GM21786 (cell line): ENCODE measurements at regions not wholly inside any gene's neighbourhood (a gene's known extent, or its start where the extent isn't known, plus 50 kb on each side); places are given as distances from the start of the nearest gene placed in this dataset.

Source experiments
- ATAC-seq: cut with Tn5 transposase; IDR thresholded peaks from one replicate; pipeline ENCODE4 v1.9.1; 2021; ENCODE audit not compliant: unreplicated experiment

- ATAC-seq: no peak
Measured at GRCh38 chr15:47177177-47177576, 540.1 kb upstream of the SEMA6D start.

GRCh38 chr15:47179988-47180387 is 537.3 kb upstream of the SEMA6D start:
- ATAC-seq: no peak

- no peak for ATAC-seq
Measured at GRCh38 chr15:47182818-47183217, 534.5 kb upstream of the SEMA6D start.

GRCh38 chr15:47184003-47184907 is 533.0 kb upstream of the SEMA6D start:
- no peak for ATAC-seq

- no peak for ATAC-seq
Measured at GRCh38 chr15:47184908-47185801, 532.1 kb upstream of the SEMA6D start.

- no peak for ATAC-seq
Measured at GRCh38 chr15:47186075-47186474, 531.2 kb upstream of the SEMA6D start.

GRCh38 chr15:47188758-47189507 is 528.4 kb upstream of the SEMA6D start:
- ATAC-seq: no peak

GRCh38 chr15:47194718-47195117 is 522.6 kb upstream of the SEMA6D start:
- ATAC-seq: no peak

GRCh38 chr15:47196048-47196447 is 521.3 kb upstream of the SEMA6D start:
- ATAC-seq: peak; percentile 74

GRCh38 chr15:47203993-47204392 is 513.3 kb upstream of the SEMA6D start:
- ATAC-seq: no peak

GRCh38 chr15:47206358-47206978 is 510.8 kb upstream of the SEMA6D start:
- no peak for ATAC-seq

- no peak for ATAC-seq
Measured at GRCh38 chr15:47209591-47209990, 507.7 kb upstream of the SEMA6D start.

- no peak for ATAC-seq
Measured at GRCh38 chr15:47212222-47213010, 504.9 kb upstream of the SEMA6D start.

GRCh38 chr15:47213883-47214282 is 503.4 kb upstream of the SEMA6D start:
- ATAC-seq: no peak

- no peak for ATAC-seq
Measured at GRCh38 chr15:47218295-47218694, 499.0 kb upstream of the SEMA6D start.

GRCh38 chr15:47244361-47244760 is 472.9 kb upstream of the SEMA6D start:
- ATAC-seq: no peak

GRCh38 chr15:47246317-47246716 is 471.0 kb upstream of the SEMA6D start:
- no peak for ATAC-seq

GRCh38 chr15:47258521-47258920 is 458.8 kb upstream of the SEMA6D start:
- ATAC-seq: no peak

- no peak for ATAC-seq
Measured at GRCh38 chr15:47265686-47266085, 451.6 kb upstream of the SEMA6D start.

GRCh38 chr15:47266566-47266965 is 450.7 kb upstream of the SEMA6D start:
- ATAC-seq: no peak
